Neural progenitor cell (in vitro differentiated cells): ENCODE measurements at regions not wholly inside any gene's neighbourhood (a gene's known extent, or its start where the extent isn't known, plus 50 kb on each side); places are given as distances from the start of the nearest gene placed in this dataset.

Source experiments
- CTCF ChIP-seq: fragments of 200-600 bp; sonication (generic); IDR thresholded peaks from 2 replicates; pipeline ENCODE4 v1.5.1; 2017; ENCODE audit warnings: antibody characterized with exemption, mild to moderate bottlenecking
- EZH2 ChIP-seq: fragments of 200-600 bp; sonication (generic); IDR thresholded peaks from 2 replicates; pipeline ENCODE4 v1.6.1; 2017; ENCODE audit warnings: antibody characterized with exemption, mild to moderate bottlenecking, moderate library complexity

GRCh38 chr1:212557739-212558692, 50.5 kb upstream of the ATF3 start:
- TF ChIP-seq CTCF = no peak
- peak; percentile 75 for TF ChIP-seq EZH2
